GM06990 (cell line): ENCODE measurements at regions not wholly inside any gene's neighbourhood (a gene's known extent, or its start where the extent isn't known, plus 50 kb on each side); places are given as distances from the start of the nearest gene placed in this dataset.

Source experiments
- DNase-seq: peaks from one replicate; pipeline ENCODE4 v3.0.0-alpha.2; 2011; ENCODE audit not compliant: insufficient read length; ENCODE audit errors: extremely low read depth
- H3K27me3 ChIP-seq: replicated peaks from 2 replicates; pipeline ENCODE4 v1.6.0; 2011; ENCODE audit warnings: low read length; ENCODE audit not compliant: control insufficient read depth, insufficient read depth
- H3K36me3 ChIP-seq: 2 replicates; pipeline ENCODE4 v1.5.1; 2011; ENCODE audit warnings: low read length; ENCODE audit not compliant: control insufficient read depth, insufficient read depth
- H3K4me3 ChIP-seq: replicated peaks from 2 replicates; pipeline ENCODE4 v1.5.1; 2011; ENCODE audit warnings: low read depth, mild to moderate bottlenecking, control low read depth, low read length
- CTCF ChIP-seq: IDR thresholded peaks from 2 replicates; pipeline ENCODE4 v1.5.1; 2011; ENCODE audit warnings: low read length, control low read depth, mild to moderate bottlenecking, inconsistent platforms; ENCODE audit not compliant: insufficient read depth, poor library complexity, severe bottlenecking

GRCh38 chrY:15289821-15290220 lies 765.5 kb downstream of the NLGN4Y start:
- no peaks in the 10 kb centered on the region for H3K27me3 ChIP-seq
- H3K36me3 ChIP-seq = no peaks in the 10 kb centered on the region
- no peak for TF ChIP-seq CTCF
- H3K4me3 ChIP-seq = no peak overlapping the region
- no peak for DNase-seq

GRCh38 chrY:15292881-15293280 lies 768.6 kb downstream of the NLGN4Y start:
- DNase-seq = no peak
- TF ChIP-seq CTCF = no peak
- no peaks in the 10 kb centered on the region for H3K27me3 ChIP-seq
- H3K4me3 ChIP-seq = no peak overlapping the region
- H3K36me3 ChIP-seq = no peaks in the 10 kb centered on the region

GRCh38 chrY:15301879-15302278 lies 777.5 kb downstream of the NLGN4Y start:
- H3K36me3 ChIP-seq = no peaks in the 10 kb centered on the region
- H3K4me3 ChIP-seq = no peak overlapping the region
- DNase-seq = no peak
- H3K27me3 ChIP-seq = no peaks in the 10 kb centered on the region
- TF ChIP-seq CTCF = no peak

- DNase-seq = no peak
- H3K36me3 ChIP-seq = no peaks in the 10 kb centered on the region
- no peak overlapping the region for H3K4me3 ChIP-seq
- TF ChIP-seq CTCF = no peak
- no peaks in the 10 kb centered on the region for H3K27me3 ChIP-seq
Measured at GRCh38 chrY:15312166-15312565, 787.8 kb downstream of the NLGN4Y start.

GRCh38 chrY:15324189-15324588 lies 799.9 kb downstream of the NLGN4Y start:
- no peak for TF ChIP-seq CTCF
- H3K27me3 ChIP-seq = no peaks in the 10 kb centered on the region
- H3K36me3 ChIP-seq = no peaks in the 10 kb centered on the region
- no peak for DNase-seq
- no peak overlapping the region for H3K4me3 ChIP-seq

GRCh38 chrY:15325201-15325600 lies 800.9 kb downstream of the NLGN4Y start:
- no peaks in the 10 kb centered on the region for H3K36me3 ChIP-seq
- no peak overlapping the region for H3K4me3 ChIP-seq
- no peak for DNase-seq
- H3K27me3 ChIP-seq = no peaks in the 10 kb centered on the region
- no peak for TF ChIP-seq CTCF
